ENCODE measurements at regions not wholly inside any gene's neighbourhood (a gene's known extent, or its start where the extent isn't known, plus 50 kb on each side); places are given as distances from the start of the nearest gene placed in this dataset.
"Not testable (repeated sequence)": the region's sequence is repeated elsewhere in the genome, so short reads cannot be mapped to it uniquely, and the experiment has no call there.

- DNase-seq, result no peak
Observed at GRCh38 chr3:125645616-125646015, 50.3 kb upstream of the OSBPL11 start.

DNA sequence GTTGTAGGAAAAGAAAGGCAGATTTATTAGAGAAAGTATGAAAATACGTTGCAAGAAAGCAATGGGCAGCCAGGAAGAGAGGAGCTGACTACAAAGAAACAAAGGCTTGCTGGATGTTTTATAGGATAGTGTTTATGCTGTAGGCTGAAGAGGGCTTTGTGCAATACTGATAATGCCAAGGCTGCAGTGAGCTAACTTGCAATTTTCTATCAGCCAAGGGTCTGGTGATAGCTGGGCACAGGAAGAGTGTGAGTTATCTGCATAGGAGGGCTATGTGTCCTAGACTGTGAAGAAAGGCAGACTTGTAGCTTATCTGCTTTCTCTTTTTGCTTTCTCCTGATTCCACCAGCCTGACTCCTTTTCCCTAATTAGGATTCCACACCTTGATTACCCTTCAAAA, 51.3 kb upstream of the OSBPL11 start:
- DNase-seq, result no peak

GRCh38 chr3:125647318-125648014, 52.2 kb upstream of the OSBPL11 start:
- DNase-seq, result no peak

DNA sequence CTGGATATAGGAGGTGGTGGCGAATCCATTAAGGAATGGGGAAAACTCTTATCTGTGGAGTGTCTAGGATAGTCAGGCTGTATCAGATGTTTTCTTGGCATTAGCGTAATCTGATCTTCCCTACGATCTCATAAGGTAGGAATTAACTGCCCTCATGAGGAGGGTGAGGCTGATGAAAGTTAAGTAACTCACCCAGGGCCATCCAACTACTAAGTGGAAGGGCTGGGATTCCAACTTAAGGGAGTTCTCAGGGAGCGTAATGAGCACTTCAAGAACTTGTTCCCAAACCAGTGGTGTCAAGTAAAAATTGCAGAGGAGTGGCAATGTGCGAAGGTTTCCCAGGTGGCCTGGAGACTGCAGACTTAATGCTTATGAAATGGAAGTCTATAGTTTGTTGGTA, 55.9 kb upstream of the OSBPL11 start:
- DNase-seq, result no peak

- no peak for DNase-seq
Observed at GRCh38 chr3:125652349-125652748, 57.1 kb upstream of the OSBPL11 start.

DNA sequence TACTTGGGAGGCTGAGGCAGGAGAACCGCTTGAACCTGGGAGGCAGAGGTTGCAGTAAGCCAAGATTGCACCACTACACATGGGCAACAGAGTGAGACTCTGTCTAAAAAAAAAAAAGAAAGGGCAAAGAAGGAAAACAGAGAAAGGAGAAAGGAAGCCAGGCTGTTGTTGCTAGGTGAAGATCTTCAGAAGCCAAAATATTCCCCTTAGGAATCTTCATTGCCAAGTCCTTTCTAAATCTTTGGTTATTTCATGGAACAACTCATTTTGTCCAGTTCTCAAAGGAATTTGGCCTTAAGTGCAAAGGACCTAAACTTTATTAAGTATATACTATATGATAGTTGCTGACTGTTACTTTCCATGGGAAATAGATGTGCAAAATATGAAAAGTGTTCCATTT, 59.2 kb upstream of the OSBPL11 start:
- no peak for DNase-seq

GRCh38 chr3:125662675-125663074, 67.4 kb upstream of the OSBPL11 start:
- no peak for DNase-seq

DNA sequence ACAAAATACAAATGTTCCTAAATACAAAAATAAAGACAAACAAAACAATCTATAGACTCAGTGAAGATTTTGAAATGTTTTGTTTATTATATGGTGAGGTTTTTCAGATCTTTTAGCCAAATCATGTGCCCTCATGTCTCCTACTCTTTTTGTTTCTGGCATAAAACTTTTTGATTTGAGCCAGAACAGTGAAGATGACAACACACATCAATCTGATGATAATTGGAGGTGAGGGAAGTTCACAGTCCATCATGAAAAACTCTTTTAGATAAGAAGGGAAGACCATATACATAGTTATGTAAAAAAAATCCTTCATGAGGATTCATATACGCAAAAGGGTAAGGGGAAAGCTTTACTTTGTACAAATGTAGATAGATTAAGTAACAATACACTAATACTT, 75.1 kb upstream of the OSBPL11 start:
- no peak for DNase-seq

DNA sequence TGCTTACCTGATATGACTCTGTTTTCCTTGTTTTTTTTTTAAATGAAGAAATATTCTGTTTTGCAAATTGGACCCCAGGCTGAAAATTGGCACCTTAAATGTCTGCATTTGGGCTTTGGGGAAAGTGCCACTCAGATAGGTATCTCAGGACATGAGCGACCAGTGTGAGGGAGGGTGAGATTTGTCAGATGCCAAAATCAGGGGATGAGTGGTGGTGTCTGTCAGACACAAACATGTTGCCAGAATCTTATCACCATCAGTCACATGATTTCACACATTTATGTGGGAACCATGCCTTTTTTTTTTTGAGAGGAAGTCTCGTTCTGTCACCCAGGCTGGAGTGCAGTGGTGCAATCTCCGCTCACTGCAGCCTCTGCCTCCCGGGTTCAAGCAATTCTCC, 75.6 kb upstream of the OSBPL11 start:
- DNase-seq, result no peak

DNA sequence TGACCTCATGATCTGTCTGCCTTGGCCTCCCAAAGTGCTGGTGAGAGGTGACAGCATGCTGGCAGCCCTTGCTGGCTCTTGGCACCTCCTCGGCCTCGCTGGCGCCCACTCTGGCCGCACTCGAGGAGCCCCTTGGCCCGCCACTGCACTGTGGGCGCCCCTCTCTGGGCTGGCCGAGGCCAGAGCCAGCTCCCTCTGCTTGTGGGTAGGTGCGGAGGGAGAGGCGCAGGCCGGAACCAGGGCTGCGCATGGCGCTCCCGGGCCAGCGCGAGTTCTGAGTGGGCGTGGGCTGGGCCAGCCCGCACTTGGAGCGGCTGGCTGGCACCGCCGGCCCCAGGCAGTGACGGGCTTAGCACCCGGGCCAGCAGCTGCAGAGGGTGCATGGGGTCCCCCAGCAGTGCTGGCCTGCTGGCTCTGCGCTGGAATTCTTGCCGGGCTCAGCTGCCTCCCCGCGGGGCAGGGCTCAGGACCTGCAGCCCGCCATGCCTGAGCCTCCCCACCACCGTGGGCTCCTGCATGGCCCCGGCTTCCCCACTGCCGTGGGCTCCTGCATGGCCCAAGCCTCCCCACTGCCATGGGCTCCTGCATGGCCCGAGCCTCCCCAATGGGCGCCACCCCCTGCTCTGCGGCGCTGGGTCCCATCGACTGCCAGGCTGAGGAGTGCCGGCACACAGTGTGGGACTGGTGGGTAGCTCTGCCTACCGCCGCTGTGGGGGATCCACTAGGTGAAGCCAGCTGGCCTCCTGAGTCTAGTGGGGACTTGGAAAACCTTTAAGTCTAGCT, 76.4 kb upstream of the OSBPL11 start:
- DNase-seq, result no peak

DNA sequence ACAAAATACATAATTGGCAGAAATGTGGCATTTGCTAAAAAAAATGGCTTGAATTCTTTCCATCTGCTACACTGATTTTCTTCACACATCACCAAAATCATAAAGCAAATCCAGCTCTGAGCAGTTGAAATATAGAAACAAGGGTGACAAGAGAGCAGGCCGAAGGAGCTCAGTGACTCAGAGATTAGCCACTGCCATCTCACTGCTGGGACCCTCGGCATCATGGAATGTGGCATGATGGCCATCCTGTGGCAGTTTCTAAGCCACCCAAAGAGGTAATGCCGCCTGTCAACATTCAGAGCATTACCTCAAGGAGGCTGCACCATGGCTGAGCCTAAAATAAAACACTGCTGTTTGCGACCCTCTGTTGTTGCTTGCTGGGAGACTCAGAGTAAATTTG, 80.5 kb upstream of the OSBPL11 start:
- no peak for DNase-seq

DNA sequence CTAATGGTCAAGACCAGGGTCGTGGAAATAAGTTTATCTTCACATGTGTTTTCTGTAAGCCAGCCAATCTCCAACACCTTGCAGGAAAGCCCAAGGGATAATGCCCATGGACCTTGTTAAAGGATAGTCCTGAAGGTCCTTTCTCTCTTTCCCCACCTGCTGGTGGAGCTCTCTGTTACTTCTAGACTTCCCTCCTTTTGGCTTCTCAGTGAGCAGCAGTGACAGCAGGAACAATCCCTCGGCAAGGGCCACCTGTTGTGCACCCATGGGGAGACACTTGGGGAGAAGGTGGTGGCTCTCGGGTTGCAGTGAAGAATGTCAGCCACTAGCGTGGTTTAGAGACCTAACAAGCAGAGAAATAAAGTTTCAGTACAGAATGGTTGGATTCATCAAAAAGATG, 84.0 kb upstream of the OSBPL11 start:
- DNase-seq, result no peak

DNA sequence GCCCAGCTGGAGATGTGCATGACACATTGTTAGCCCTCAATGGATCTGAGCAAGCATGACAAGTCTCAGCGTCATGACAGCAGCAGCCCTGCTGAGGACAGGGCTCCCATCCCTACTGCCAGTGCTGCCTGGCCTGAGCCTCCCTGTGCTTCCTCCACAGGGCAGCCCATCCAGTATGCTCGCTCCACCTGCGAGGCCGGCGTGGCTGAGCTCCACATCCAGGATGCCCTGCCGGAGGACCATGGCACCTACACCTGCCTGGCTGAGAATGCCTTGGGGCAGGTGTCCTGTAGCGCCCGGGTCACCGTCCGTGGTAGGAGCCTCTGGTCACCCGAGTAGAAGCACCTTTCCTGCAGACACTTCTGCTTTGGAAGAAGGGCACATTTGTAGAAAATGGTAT, 85.8 kb upstream of the OSBPL11 start:
- DNase-seq, result no peak

DNA sequence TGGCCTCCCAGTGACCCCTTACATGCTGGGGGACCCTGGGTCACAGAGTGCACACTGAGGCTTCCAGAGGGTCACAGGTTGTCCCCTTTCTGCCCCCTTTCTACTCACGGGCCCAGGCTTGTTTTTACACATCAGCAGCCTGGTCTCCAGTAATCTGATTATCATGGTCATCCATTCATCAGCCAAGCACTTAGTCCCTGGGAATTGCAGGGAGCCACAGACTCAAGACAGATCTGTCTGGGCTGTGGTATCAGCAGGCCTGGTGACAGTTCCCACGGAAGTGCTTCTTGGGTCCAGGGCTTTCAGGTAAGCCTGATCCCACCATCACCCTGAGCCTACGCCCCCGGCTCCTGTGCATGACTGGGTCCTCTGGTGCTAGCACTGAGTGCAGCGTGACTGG, 86.6 kb upstream of the OSBPL11 start:
- DNase-seq, result not testable (repeated sequence)

- DNase-seq, result not testable (repeated sequence)
Observed at GRCh38 chr3:125682610-125683009, 87.3 kb upstream of the OSBPL11 start.

DNA sequence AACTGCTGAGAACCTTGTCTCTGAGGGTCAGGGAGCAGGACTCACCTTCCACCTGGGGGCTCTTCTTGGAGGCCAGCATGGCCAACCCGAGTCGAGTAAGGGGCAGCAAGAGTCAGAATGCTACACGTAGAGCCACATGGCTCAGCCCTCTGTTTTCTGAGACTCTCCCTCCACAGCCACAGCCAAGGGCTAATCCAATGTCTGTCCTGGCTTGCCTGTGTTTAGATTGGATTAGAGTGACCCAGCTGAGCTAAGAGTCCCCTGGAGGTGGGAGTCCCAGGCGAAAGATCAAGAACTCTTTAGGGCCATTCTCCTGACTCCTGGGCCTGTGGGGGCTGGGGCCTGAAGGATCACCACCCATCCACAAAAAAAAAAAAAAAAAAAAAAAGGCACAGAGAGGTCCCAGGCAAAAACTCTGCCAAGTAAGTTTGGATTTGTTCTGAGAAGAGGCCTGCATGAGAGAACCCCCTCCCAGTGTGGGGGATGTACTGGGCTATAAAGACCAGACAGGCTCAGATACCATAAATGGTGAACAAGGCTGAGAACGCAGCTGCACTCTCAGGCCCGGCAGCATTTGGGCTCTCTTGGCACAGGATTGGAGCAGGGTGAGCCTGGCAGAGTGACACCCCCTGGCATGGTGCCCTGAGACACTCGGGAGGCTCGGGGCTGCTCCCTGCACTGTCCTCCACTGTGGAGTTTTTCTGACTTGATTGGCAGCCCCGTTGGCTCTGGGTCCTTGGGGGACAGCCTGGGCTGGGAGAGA, 88.0 kb upstream of the OSBPL11 start:
- no peak for DNase-seq

- no peak for DNase-seq
Observed at GRCh38 chr3:125684199-125684598, 88.9 kb upstream of the OSBPL11 start.

DNA sequence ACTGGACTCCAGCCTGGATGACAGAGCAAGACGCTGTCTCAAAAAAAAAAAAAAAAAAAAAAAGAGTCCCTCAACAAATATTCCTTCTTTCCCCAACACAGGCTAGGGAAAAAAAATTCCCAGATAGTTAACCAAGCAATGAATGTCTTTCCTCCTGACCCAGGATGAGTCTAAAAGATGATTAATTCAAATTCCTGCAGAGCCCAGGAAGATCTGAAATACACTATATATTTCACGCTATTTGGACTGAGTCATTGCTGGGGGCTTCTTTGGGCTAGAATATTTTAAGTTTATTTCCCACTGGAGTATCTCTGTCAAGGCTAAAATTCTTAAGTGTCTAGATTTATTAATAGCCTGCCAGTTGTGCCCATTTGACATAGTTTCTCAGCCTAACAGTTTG, 90.4 kb upstream of the OSBPL11 start:
- DNase-seq, result not testable (repeated sequence)

DNA sequence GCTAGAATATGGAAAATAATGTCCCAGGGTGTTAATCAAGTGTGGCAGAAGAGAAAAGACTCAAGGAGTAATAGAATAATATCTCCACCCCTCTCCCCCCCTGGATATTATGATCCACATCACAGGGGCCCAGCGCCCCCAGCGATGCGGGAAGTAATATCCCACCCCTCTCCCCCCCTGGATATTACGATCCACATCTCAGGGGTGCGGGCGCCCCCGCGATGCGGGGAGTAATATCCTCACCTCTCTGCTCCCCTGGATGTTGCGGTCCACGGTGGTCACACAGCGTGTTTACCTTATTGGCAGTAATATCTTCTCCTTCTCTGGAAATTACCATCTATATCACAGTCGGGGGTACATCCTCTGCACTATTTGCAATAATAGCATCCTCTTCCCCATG, 97.1 kb upstream of the OSBPL11 start:
- DNase-seq, result no peak

DNA sequence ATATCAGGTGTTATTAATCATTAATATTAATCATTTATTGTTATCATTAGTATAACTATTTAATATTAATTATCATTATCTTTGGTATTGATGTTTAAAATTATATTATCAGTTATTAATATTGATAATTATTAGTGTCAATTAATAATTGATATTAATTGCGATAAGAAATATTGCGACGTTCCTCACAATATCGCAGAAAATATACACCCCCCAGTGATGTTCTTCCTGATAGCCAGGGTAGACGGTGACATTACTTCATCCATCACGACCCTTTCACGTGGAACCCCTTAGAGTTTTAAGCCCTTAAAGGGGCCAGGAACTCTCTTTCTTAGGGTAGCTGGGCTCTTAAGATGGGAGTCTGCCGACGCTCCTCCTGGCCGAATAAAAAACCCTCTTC, 98.6 kb upstream of the OSBPL11 start:
- no peak for DNase-seq

GRCh38 chr3:125694761-125695294, 99.5 kb upstream of the OSBPL11 start:
- DNase-seq, result no peak

- no peak for DNase-seq
Observed at GRCh38 chr3:125695688-125696087, 100.4 kb upstream of the OSBPL11 start.

DNA sequence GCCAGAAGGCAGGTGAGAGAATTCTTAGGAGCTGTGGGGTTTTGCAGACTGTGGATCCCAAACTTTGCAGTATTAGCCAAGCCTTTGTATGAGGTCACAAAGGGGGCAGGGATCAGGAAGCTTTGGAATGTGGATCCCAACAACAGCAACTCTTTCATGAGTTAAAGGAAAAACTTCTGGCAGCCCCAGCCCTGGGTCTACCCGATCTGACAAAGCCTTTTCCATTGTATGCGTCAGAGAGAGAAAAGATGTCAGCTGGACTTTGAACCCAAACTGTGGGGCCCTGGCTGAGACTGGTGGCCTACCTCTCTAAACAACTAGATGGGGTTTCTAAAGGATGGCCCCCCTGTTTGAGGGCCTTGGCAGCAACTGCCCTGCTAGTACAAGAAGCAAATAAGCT, 101.8 kb upstream of the OSBPL11 start:
- DNase-seq, result not testable (repeated sequence)

Measured in activated naive CD4-positive, alpha-beta T cell treated with Interleukin-2 at 50 U/mL for 16 hours (primary cell).